Duodenal mucosa (tissue), 2 donors: ENCODE measurements at regions not wholly inside any gene's neighbourhood (a gene's known extent, or its start where the extent isn't known, plus 50 kb on each side); places are given as distances from the start of the nearest gene placed in this dataset.

Experiments used
- H3K27ac ChIP-seq: one replicate; pipeline ENCODE4 v1.7.0; 2013; ENCODE audit warnings: low read depth, low read length
- H3K27me3 ChIP-seq, 2 donors: one replicate each; pipeline ENCODE4 v1.7.0; 2013; ENCODE audit warnings: low read length in 2 of 2, control low read depth in 1 of 2; ENCODE audit not compliant: insufficient read depth in 2 of 2, control insufficient read depth in 1 of 2
- H3K36me3 ChIP-seq, 2 donors: one replicate each; pipeline ENCODE4 v1.7.0; 2013; ENCODE audit warnings: low read length in 2 of 2, control low read depth in 1 of 2; ENCODE audit not compliant: insufficient read depth in 2 of 2, control insufficient read depth in 1 of 2
- H3K4me1 ChIP-seq, 2 donors: one replicate each; pipeline ENCODE4 v1.7.0; 2013; ENCODE audit warnings: low read length in 2 of 2, control low read depth in 1 of 2; ENCODE audit not compliant: insufficient read depth in 2 of 2, control insufficient read depth in 1 of 2
- H3K4me3 ChIP-seq, 2 donors: one replicate each; pipeline ENCODE4 v1.7.0; 2013; ENCODE audit warnings: low read length in 2 of 2, low read depth in 1 of 2
- H3K9ac ChIP-seq, 2 donors: one replicate each; pipeline ENCODE4 v1.7.0; 2013; ENCODE audit warnings: low read length in 2 of 2, low read depth in 1 of 2
- H3K9me3 ChIP-seq, 2 donors: one replicate each; pipeline ENCODE4 v1.7.0; 2013; ENCODE audit warnings: low read length in 2 of 2, control low read depth in 1 of 2; ENCODE audit not compliant: control insufficient read depth in 1 of 2

- Histone ChIP-seq H3K9me3 (peaks cover 0 to 7% of the 10 kb centered on the region in 2 donors), H3K4me1 (no peaks in the 10 kb centered on the region), H3K9ac (no peak overlapping the region), H3K4me3 (no peak overlapping the region), H3K36me3 (no peaks in the 10 kb centered on the region), H3K27ac (no peak overlapping the region), H3K27me3 (no peaks in the 10 kb centered on the region)
These were observed 233.4 kb downstream of the GPR37 start for GRCh38 chr7:124532166-124532565.

DNA sequence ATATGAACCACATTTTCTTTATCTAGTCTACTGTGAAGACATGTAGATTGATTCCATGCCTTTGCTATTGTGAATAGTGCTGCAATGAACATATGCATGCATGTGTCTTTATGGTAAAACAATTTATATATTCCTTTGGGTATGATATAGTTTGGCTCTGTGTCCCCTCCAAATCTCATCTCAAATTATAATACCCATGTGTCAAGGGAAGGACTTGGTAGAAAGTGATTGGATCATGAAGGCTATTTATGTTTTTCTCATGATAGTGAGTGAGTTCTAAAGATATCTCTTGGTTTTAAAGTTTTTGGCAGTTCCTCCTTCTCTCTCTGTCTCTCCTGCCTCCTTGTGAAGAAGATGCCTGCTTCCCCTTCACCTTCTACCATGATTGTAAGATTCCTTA lies 248.7 kb downstream of the GPR37 start:
- no peaks in the 10 kb centered on the region for H3K36me3 ChIP-seq

GRCh38 chr7:124515106-124515830 lies 250.3 kb downstream of the GPR37 start:
- no peaks in the 10 kb centered on the region for H3K4me1 ChIP-seq
- H3K9me3 ChIP-seq = peaks cover 0 to 3% of the 10 kb centered on the region in 2 donors
- no peaks in the 10 kb centered on the region for H3K36me3 ChIP-seq
- no peak overlapping the region for H3K4me3 ChIP-seq
- H3K9ac ChIP-seq = no peak overlapping the region
- H3K27ac ChIP-seq = no peak overlapping the region
- no peaks in the 10 kb centered on the region for H3K27me3 ChIP-seq

More for the DNA sequence above, 248.7 kb downstream of the GPR37 start:
- Histone ChIP-seq H3K4me3 (no peak overlapping the region), H3K4me1 (no peaks in the 10 kb centered on the region), H3K27me3 (no peaks in the 10 kb centered on the region), H3K9ac (no peak overlapping the region), H3K27ac (no peak overlapping the region), H3K9me3 (peaks cover 0 to 3% of the 10 kb centered on the region in 2 donors)

DNA sequence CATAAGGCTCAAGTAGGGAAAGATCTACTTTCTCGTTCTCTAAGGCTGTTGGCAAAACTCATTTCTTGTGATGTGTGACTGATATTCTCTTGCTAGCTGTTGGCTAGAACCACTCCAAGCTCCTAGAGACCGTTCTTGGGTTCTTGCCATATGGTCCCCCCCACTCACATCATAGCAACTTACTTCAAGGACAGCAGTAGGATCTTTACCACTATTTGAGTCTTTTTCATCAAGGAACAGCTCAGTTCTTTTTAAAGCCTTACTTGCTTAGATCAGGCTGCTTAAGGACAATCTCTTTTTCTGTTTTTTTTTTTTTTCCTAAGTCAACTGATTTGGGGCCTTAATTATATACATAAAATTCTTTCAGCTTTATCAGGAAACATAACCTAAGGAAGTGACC lies 251.1 kb downstream of the GPR37 start:
- peaks cover 0 to 3% of the 10 kb centered on the region in 2 donors for H3K9me3 ChIP-seq
- no peak overlapping the region for H3K27ac ChIP-seq
- no peaks in the 10 kb centered on the region for H3K36me3 ChIP-seq
- H3K4me3 ChIP-seq = no peak overlapping the region
- H3K9ac ChIP-seq = no peak overlapping the region
- H3K27me3 ChIP-seq = no peaks in the 10 kb centered on the region
- H3K4me1 ChIP-seq = no peaks in the 10 kb centered on the region

DNA sequence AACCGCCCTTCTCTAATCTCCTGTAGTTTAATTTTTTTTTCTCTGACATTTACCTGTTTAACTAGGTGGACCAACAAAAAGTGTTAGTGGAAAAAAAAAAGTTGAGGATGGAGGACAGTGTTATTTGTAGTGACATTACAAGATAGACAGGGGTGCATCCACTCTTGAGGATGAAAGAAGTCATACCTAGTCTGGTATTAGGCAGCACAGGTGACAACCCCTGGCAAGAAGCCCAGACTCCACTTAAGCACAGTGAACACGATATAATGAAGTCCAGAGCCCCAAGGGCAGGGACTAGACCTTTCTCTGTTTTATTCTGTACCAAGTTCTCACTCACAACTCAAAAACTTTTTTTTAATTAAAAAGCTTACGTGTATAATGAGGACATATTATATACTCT lies 268.4 kb downstream of the GPR37 start:
- no peaks in the 10 kb centered on the region for H3K27me3 ChIP-seq

DNA sequence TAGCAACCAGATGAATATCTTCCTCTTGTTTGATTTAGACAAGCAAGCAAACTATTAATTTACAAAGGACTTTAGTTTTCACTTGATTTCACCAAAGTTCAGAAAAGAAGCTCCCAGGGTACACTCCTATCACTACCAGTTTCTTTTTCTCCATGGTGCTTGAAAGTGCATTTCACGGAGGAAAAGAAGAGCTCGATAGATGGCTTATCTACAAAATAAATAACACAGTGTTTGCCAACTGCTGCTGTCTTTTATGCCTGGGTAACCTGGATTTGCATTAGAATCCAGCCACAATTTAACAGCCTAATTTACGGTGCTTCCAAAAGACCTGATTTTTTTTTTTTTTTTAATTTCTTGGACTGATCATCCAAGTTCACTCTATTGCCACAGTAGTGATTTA lies 275.7 kb downstream of the GPR37 start:
- Histone ChIP-seq H3K4me3 (no peak overlapping the region), H3K36me3 (no peaks in the 10 kb centered on the region), H3K9me3 (no peaks in the 10 kb centered on the region), H3K27ac (no peak overlapping the region), H3K4me1 (no peaks in the 10 kb centered on the region), H3K27me3 (no peaks in the 10 kb centered on the region), H3K9ac (no peak overlapping the region)

More for the DNA sequence above, 268.4 kb downstream of the GPR37 start:
- Histone ChIP-seq H3K4me1 (no peaks in the 10 kb centered on the region), H3K27ac (no peak overlapping the region), H3K36me3 (no peaks in the 10 kb centered on the region), H3K9ac (no peak overlapping the region), H3K9me3 (no peaks in the 10 kb centered on the region), H3K4me3 (no peak overlapping the region)

DNA sequence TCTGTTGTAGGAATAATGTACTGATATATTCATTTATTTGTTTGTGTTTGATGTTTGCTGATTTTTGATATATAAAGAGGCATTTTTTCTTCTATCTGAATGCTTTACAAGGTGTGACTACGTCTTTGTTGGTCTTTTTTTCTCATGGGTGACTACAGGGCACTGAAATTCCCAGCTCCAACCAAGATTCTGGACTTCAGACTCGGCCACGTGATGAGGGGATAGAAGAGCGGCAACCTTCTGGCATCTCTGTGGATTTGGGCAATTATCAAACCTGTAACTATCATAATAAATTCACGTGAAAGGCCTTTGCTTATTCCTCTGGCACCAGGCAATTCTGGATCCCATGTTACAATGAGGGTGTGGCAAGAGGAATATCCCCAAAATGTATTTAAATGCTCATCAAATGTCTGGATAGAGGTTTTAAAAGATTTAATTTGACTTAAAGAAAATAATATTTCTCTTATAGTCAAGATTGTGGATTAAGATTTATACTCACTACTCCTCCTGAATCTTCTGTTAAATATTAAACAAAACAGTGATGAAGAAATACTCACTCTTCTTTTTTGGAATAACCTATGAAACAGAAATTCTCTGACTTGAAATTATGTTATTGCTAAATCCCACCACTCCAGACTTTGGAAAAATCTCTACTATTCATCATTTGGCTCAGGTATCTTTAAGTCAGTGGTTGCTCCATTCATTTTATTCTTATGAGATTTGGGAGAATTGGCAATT lies 276.3 kb downstream of the GPR37 start:
- Histone ChIP-seq H3K4me3 (no peak overlapping the region), H3K9me3 (no peaks in the 10 kb centered on the region), H3K27me3 (no peaks in the 10 kb centered on the region), H3K4me1 (no peaks in the 10 kb centered on the region), H3K9ac (no peak overlapping the region), H3K27ac (no peak overlapping the region), H3K36me3 (no peaks in the 10 kb centered on the region)

GRCh38 chr7:124482229-124482628 lies 283.4 kb downstream of the GPR37 start:
- Histone ChIP-seq H3K9me3 (no peaks in the 10 kb centered on the region), H3K4me3 (no peak overlapping the region), H3K27ac (no peak overlapping the region), H3K27me3 (no peaks in the 10 kb centered on the region), H3K9ac (no peak overlapping the region), H3K36me3 (no peaks in the 10 kb centered on the region), H3K4me1 (no peaks in the 10 kb centered on the region)

- Histone ChIP-seq H3K4me3 (no peak overlapping the region), H3K4me1 (no peaks in the 10 kb centered on the region), H3K27me3 (no peaks in the 10 kb centered on the region), H3K36me3 (no peaks in the 10 kb centered on the region), H3K9ac (no peak overlapping the region), H3K9me3 (no peaks in the 10 kb centered on the region), H3K27ac (no peak overlapping the region)
These were observed 284.7 kb downstream of the GPR37 start for GRCh38 chr7:124480821-124481290.

- Histone ChIP-seq H3K36me3 (no peaks in the 10 kb centered on the region), H3K27me3 (no peaks in the 10 kb centered on the region), H3K9ac (no peak overlapping the region), H3K27ac (no peak overlapping the region), H3K9me3 (no peaks in the 10 kb centered on the region), H3K4me1 (no peaks in the 10 kb centered on the region), H3K4me3 (no peak overlapping the region)
These were observed 285.4 kb downstream of the GPR37 start for GRCh38 chr7:124480036-124480820.
